Astrocyte of the spinal cord (primary cell): ENCODE measurements at regions not wholly inside any gene's neighbourhood (a gene's known extent, or its start where the extent isn't known, plus 50 kb on each side); places are given as distances from the start of the nearest gene placed in this dataset.

Source experiments
- DNase-seq: peaks from one replicate; pipeline ENCODE4 v3.0.0; 2011; ENCODE audit warnings: low read depth, low spot score
- H3K4me3 ChIP-seq: 2 replicates; pipeline ENCODE4 v1.5.1; 2011; ENCODE audit warnings: low read depth, mild to moderate bottlenecking, low read length, moderate library complexity
- CTCF ChIP-seq: IDR thresholded peaks from 2 replicates; pipeline ENCODE4 v1.5.1; 2012; ENCODE audit warnings: low read depth, mild to moderate bottlenecking, low read length, inconsistent platforms
- in situ Hi-C: cut with HindIII; loops from 2 replicates; pipeline ENCODE4 v1.10.0; 2017; ENCODE audit warnings: low sequenced_read_pairs

GRCh38 chr2:234410526-234410925 is 86.4 kb downstream of the ARL4C start:
- no peak overlapping the region for H3K4me3 ChIP-seq
- DNase-seq: no peak
- no peak for TF ChIP-seq CTCF
- in situ Hi-C loops: no loop called here

GRCh38 chr2:234409590-234409989 is 87.3 kb downstream of the ARL4C start:
- H3K4me3 ChIP-seq: no peak overlapping the region
- in situ Hi-C loops: no loop called here
- no peak for TF ChIP-seq CTCF
- no peak for DNase-seq

DNA sequence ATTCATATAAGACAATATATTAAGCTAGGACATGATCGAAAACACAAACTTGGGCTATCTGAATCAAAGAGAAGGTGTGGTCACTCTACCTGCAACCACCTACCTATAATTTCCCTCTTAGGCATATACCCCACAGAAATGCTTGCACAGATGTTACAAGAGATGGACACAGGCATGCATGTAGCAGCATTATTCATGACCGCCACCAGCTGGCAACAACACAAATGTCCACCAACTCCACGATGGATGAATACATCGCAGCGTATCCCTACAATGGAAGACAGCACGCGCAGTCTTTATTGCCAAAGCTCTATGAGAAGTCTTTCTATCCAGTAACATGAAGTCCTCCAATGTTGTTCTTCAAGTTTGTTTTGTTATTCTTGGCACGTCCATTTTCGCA is 90.8 kb downstream of the ARL4C start:
- H3K4me3 ChIP-seq: no peak overlapping the region
- TF ChIP-seq CTCF: peak; percentile 19
- in situ Hi-C loops: no loop called here
- no peak for DNase-seq

GRCh38 chr2:234405462-234405861 is 91.4 kb downstream of the ARL4C start:
- DNase-seq: no peak
- TF ChIP-seq CTCF: no peak
- H3K4me3 ChIP-seq: no peak overlapping the region
- in situ Hi-C loops: no loop called here

- no peak for TF ChIP-seq CTCF
- in situ Hi-C loops: no loop called here
- H3K4me3 ChIP-seq: no peak overlapping the region
- no peak for DNase-seq
Measured at GRCh38 chr2:234404957-234405356, 91.9 kb downstream of the ARL4C start.

GRCh38 chr2:234403751-234404150 is 93.1 kb downstream of the ARL4C start:
- no peak for DNase-seq
- in situ Hi-C loops: no loop called here
- no peak overlapping the region for H3K4me3 ChIP-seq
- TF ChIP-seq CTCF: no peak

DNA sequence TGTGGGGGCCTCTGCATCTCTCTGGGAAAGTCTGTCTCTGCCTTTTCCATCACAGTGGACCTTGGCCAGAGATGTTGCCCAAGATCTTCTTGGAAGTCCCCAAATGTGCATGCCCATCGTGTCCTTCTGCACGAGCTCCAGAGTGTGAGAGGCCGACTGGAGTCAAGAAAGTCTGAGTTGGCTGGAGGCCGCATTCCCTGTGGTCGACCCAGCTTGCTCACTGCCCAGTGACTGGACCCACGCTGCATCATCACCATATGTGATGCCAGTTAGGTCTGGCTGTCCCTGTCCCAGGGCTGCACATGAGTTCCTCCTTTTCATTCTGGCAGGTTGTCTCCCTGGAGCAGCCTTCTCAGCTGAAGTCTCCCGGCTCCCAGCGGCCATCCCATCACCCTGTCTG is 93.8 kb downstream of the ARL4C start:
- H3K4me3 ChIP-seq: no peak overlapping the region
- TF ChIP-seq CTCF: no peak
- DNase-seq: peak; percentile 19
- in situ Hi-C loops: no loop called here
